Hepatocyte (in vitro differentiated cells): ENCODE measurements at regions not wholly inside any gene's neighbourhood (a gene's known extent, or its start where the extent isn't known, plus 50 kb on each side); places are given as distances from the start of the nearest gene placed in this dataset.

Experiments used
- CTCF ChIP-seq: fragments of 200-600 bp; sonication (generic); IDR thresholded peaks from 2 replicates; pipeline ENCODE4 v1.5.1; 2016; ENCODE audit warnings: antibody characterized with exemption, mild to moderate bottlenecking; ENCODE audit not compliant: poor library complexity
- EZH2 ChIP-seq: fragments of 200-600 bp; sonication (generic); IDR thresholded peaks from 2 replicates; pipeline ENCODE4 v1.6.1; 2016; ENCODE audit warnings: antibody characterized with exemption, mild to moderate bottlenecking, borderline replicate concordance
- EZH2phosphoT487 ChIP-seq: fragments of 200-600 bp; sonication (generic); IDR thresholded peaks from one replicate; pipeline ENCODE4 v1.6.1; 2018; ENCODE audit warnings: antibody characterized with exemption, mild to moderate bottlenecking, low read depth, moderate library complexity; ENCODE audit not compliant: unreplicated experiment, severe bottlenecking

DNA sequence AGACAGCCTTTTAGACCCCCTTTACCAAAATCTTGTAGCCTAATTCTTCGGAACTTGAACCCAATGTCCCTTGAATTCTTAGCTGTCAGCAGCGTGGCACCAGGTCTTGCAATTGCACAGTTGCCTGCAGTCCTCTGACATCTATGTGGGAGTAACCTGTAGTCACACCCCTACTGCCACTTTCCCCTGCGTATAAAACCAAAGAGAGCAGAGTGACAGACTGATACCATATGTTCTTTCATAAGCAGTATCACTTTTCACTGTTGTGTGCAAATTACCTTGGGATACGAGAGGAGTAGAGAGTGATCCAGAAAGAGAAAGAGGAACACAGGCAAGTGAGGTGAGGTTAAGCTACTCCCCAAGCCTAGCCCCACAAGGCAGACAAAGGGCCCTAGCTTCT is 364.3 kb upstream of the ADAMTSL1 start:
- TF ChIP-seq CTCF, result no peak
- TF ChIP-seq EZH2, result no peak
- no peak for TF ChIP-seq EZH2phosphoT487
